Eye (tissue), 1 donor: ENCODE measurements at regions not wholly inside any gene's neighbourhood (a gene's known extent, or its start where the extent isn't known, plus 50 kb on each side); places are given as distances from the start of the nearest gene placed in this dataset.

Experiments
- DNase-seq: peaks from one replicate; pipeline ENCODE4 v3.0.0-alpha.2; 2015

DNA sequence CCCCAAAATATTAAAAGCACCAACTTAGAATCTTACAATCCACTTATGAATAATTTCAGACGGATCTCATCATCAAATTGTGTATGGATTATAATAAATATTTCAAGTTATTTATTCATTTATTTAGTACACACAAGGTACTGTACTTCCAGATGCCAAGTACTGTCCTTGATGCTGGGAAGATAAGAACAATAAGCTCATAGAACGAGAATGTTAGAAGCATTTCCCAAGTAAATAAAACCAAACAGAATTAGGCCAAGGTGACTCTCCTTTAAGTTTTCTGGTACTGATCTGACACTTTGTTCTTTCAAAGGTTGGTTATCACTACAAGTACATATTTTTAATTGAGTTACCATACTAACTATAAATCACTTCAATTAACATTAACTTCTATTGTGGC lies 416.1 kb upstream of the ETAA1 start:
- DNase-seq, result no peak

DNA sequence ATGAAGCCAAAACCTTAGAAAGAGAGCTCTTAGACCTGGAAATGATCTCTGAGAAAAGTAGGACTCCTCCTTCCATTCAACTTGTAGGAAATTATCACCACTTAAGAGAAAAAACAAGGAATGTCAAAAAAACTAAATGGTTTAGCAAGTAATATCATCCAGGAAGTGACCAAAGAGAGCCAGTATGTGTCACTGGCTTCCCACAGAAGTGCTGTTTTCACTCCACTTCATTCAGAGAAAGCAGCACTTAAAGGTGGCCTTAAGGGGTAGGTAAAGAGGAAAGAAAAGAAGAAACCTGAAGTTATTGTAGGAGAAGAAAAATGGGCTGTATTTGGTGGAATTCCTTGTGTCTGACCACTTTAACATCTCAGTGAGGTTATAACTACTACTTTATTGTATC lies 414.4 kb upstream of the ETAA1 start:
- no peak for DNase-seq

DNA sequence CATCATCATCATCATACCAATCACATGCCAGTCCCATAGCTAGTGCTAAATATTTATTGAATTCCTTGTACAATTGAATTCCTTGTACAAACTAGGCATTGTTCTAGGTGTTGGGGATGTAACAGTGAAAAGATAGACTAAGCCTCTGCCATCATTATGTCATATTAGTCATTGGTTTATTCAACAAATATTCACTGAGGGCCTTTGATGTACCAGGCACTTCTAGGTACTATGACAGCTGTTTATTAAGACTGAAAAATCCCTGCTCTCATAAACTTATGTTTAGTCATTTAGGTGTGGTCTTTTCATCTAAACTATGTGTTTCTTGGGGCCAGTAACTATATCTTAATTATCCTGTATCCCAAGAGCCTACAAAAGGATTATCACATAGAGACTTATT lies 412.3 kb upstream of the ETAA1 start:
- no peak for DNase-seq

DNA sequence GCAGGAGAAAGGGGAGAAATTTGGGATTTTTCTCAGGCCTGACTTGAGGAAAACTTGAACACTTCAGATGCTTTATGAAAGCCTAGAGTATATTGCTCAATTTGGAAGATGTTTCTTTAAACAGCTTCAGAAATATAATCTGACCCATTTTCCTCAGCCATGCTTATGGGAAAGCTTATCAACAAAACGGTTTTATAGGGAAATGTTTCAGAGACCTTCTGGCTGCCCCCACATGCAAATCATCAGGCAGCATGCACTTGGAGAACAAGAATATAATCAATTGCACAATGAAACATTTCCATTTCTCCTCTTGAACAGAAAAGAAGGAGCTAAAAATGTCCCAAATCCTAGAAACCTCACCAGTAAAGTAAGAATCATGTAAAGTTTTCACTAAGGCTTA lies 411.2 kb upstream of the ETAA1 start:
- DNase-seq, result no peak

DNA sequence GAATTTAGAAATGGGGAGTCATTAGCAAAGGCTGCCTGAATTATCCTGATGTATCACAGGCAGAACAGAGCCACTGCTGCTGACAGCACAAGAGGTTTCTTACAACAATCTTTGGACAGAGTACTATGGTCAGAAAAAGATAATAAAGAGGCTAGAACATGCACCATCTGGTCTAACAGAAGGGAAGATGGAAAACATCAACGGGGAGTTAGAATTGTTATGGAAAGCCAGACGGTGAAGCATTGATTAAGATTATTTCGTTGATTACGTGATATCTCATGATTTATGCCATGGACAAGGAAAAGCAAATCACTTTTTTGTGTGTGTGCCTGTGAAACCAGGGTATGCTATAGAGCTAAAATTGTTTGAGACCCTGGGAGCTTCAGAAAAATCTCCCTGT lies 409.4 kb upstream of the ETAA1 start:
- no peak for DNase-seq

DNA sequence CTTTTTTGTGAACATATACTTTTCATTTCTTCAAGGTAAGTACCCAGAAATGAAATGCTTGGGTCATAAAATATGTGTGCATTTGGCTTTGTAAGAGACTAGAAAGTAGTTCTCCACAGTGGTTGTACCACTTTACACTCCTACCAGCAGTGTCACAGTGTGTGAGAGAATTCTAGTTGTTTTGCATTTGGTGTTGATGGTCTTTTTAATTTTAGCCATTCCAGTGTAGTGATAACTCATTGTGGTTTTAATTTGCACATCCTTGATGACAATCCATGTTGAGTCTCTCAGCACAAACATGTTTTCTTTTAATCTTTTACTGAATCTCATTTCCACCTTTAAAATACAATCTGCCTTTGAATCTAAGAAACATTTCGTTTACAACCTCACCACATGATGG lies 402.5 kb upstream of the ETAA1 start:
- DNase-seq, result no peak

DNA sequence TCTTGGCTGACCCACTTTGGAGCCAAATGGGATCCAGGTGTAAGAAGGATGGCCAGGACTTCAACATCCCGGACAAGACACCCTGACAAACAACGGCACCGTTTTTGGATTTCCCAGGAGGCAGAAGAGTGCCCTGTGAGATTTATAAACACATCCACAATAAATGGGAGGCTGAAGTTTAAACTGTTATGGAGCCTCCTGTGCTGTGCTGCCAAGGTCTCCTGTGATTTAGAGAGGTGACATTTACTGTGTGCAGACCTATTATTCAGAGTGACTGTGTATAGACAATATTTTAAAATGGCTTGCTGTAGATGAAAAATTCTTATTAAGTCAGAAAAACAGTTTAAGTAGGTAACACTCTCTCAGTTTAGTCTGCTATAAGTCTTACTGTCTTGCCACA lies 401.5 kb upstream of the ETAA1 start:
- DNase-seq, result no peak

DNA sequence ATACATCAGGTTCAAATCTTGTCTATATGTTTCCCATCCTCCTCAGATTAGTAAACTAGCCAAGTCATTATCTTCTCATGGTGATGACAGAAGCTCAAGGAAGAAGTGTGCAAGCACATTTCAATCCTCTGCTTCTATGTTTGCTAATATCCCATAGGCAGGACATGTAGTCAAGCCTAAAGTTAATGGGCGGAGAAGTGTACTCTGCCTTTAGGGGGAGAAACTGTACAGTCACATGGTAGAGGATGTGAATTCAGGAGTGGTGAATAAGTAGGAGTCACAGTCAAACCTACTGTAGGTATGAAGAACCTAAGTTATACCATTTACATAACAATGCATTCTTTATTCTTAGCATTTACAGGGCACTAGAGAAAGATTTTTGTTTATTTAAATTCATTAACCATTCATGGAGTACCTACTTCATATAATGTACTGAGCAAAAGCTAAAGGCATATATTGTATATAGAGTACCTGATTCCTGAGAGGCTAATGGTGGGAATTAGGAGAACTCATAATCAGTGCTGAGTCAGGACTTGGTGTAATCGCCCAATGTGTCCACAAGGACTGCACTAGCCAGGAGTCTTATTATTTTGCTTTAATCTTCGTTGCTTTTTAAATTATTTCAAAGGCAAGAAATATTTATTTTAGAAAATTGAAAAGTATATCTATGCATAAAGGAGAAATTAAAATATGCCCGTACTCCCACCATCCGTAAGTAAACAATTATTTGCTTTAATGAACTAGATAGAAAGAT lies 394.3 kb upstream of the ETAA1 start:
- no peak for DNase-seq

DNA sequence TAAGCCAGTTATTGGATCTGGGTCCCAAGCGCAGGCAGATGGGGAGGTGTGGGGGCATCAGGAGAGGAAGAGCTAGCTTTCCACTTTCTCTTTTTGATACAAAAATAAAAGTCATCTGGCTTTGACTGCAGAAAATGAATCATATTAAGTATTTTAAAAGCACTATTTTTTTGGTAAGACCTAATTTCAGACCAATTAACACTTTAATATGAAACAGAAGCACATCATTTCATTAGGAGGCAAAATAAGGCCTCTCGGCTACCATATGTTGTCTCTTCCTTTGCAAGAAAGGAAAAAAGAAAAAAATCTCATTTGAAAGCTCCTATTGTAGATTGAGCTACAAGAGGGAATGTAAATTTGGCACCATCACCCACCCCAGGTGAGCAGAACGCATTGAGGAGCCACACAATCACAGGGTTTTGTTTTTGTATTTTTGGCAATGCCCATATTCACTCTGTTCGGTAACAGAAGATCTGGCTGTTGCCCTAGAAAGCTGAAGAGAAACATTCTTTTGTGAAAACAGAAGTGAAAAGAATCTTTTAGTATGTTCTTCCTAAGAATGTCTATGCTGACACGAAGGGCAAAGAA lies 390.7 kb upstream of the ETAA1 start:
- DNase-seq, result no peak

DNA sequence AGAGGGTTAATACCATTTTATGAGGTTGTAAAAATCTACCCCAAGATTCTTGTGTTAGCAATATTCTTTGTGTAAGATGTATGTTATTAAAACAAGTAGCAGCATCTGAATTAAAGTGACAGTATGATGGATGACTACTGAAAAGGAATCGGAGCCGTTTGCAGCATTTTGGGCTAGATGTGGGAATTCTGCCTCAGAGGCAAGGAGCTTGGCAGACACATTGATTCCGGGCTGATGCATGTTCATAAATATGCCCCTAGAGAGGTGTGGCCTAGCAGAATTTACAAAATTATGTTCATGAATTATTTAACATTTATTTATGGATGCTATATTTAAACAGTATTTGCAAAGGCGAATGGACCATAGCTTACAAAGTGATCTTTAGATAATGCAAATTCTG lies 389.0 kb upstream of the ETAA1 start:
- DNase-seq, result peak; percentile 11

DNA sequence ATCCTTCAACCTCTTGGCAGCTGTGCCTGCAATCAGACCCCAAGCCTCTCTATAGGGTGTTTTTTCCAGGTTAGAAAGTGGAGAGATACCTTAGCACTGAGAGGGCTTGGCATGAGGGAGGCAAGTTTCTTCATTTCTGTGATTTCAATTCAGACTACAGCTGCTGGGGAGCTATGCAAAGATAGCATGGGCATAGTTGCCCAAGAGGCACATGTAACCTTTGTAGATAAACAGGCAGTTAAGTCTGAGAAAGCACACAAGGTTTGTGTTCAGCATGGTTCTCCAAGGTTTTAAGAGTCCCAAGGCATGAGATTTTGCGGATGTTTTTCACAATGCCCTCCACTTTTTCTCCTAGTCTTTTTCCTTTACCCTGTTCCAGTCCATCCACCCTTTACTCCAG lies 385.0 kb upstream of the ETAA1 start:
- DNase-seq, result no peak

DNA sequence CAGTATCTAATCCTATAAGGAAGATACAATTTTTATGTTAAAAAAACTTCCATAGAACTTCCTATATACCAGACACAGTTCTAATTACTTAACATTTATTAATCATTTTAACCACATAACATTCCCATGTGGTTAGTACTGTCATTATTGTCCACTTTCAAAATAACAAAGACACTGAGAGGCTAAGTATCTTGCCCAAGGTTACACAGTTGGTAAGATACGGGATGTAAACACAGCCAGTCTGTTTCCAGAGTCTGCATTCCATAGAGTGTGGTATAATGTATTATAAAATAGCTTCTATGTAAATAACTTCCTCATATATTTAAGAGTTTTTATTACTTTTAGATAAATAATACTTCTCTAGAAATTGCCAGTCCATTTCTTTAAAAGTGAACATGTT lies 383.3 kb upstream of the ETAA1 start:
- DNase-seq, result no peak

DNA sequence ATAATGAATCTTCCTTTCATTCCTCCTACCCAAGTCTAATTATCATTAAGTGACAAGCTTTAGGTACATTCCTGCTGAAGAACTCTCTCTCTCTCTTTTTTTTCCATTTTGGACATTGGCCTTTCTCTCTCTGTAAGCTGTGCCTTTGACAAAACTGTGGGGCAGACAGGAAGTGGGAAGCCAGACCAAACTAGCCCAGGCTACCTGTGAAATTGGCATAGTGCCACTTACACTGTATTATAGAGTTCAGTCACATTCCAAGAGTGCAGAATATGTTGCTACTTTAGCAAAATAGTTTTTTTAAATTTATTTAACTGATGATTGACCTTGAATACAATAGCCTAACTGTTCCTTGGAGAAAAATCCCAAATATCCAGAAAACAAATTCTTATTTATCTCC lies 381.5 kb upstream of the ETAA1 start:
- DNase-seq, result no peak

DNA sequence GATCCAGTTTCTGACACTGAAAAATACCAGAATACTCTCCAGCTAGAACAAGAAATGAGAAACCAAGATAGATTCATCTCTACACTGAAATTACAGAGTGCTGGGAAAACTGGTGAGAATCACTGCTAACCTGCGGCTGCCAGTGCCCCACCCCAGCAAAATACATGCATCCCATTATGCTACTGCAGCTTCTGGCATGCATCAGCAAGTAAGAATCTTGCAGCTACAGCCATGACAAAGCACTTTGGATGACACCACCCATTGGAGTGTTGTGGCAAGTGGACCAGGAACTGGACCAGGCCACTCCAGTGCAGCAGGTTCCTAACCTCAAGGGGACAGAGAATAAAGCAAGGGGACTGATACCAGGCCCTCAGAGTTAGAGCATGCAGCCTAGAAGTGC lies 378.8 kb upstream of the ETAA1 start:
- no peak for DNase-seq

DNA sequence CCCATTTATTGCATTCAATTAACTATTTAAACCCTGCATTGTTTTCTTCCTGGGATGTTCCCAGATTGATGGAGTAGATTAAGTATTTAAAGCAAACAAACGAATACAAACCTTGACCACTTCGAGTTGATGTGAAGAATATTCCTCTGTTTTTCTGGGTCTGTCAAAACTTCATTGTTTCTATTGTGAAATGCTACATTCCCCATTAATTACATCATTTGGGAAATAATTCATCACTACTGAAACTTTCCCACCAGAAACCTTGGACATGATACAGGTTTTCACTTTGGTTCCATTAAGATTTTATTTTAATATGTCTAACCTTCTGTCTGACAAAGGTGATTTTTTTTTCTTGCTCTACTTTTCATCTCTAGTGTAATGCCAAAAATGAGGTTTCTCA lies 365.1 kb upstream of the ETAA1 start:
- no peak for DNase-seq

DNA sequence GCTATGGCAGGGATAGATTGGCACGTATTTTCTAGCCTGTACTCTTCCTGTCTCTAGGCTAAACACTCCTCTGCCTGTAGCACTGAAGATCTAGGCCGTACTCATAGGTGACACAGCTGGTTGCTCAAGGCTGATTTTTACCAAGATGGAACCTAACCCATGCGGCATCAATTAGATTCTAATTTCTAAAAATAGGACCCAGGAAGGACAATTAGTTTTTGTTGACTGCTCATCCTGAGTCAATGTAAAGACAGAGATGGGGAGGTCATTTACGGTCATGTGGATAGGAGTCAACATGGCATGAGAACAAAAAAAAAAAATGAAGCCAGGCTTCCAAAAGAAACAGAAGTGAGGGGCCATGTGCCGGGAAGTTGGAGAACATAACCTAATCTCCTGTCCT lies 360.7 kb upstream of the ETAA1 start:
- DNase-seq, result no peak

DNA sequence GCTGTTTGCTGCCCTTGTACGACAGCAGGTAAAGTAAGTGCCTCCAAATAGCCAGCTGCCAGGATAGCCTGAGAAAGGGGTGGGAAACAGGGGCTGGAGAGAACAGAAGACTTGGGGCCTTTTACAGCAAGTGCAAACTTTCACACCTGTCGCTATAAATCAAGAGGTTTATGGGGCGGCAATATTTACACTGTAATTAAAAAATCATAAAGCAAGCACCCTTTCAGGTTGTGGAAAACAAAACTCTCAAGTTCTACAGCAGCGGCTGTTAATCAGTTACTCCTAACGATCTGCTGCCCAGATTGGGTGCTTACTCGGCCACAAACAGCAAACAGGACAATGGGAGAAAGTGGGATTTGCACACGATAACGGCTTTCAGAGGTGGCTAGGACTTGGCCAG lies 359.5 kb upstream of the ETAA1 start:
- no peak for DNase-seq

DNA sequence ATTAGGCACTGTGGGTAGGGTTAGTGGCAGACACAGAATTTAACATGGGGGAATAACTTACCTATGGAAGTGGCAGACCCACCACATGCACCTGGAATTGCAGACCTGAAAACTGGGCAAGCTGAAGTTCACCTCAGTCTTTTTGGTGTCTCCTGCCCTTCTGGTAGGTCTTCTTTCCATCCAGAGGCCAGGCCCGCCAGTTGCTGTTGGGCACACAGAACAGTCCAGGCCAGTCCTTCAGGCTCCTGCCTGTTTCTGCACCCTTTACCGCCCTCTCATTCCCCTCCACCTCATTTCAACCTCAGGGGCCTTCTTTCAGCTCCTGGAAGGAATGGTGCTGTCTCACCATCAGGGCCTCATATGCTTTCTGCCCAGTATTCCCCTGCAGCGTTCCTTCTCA lies 358.9 kb upstream of the ETAA1 start:
- no peak for DNase-seq

DNA sequence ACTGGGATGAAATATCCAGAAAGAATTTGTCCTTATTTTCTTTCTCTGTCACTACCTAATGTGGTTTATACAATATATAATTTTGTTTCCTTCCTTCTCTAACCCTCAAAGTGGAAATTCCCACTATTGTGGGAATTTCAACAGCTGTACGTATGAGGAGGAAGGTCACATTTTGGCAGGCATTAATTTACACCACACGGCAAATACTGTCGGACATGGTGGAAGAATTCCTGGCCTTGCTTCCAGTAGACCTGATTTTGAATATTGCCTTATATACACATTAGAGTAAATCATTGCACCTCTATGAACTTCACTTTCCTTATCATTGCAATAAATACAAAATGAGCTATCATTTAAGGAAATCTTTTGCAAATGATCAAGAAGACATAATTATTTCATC lies 358.1 kb upstream of the ETAA1 start:
- no peak for DNase-seq

DNA sequence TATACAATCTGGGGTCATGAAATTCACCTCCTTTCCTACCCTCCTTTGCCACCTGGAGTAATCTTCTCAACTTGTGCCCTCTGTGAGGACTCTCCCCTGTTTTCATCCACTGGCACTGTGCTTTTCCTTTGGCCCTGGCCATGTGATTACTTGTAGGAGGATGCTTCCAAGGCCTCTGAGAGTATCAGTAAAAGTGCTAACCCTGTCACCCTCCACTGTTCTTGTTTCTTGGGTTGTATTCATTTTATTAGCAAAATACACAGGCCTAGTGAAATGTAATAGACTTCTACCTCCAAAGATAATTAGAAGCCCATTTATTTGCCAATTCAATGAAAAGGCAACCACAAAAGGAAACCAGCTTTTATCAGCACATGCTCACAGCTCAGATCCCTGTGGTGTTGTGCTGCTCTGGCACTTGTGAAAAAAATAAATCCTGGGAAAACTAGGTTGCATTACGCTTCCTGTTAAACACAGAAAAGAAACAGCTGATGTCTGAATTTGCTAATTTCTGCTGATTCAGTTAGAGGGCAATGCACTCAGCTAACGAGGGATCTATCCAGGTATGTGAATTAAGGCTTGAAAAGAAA lies 357.5 kb upstream of the ETAA1 start:
- no peak for DNase-seq

DNA sequence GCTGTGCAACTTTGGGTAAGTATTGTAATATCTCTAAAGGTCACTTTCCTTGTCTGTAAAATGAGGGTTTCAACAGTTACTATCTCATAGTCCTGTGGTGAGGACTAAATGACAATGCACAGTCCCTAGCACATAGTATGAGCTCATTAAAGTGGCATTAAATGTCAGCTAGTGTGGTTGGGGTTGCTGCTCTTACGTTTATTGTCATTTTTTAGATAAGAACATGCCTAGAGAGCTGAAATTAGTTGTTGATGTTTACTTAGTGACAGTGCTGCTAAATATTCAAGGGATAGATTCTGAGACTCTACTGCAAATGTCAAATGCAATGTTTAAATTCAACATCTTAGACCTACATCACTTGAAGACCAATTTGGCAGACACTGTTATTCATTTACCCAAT lies 356.1 kb upstream of the ETAA1 start:
- DNase-seq, result no peak

DNA sequence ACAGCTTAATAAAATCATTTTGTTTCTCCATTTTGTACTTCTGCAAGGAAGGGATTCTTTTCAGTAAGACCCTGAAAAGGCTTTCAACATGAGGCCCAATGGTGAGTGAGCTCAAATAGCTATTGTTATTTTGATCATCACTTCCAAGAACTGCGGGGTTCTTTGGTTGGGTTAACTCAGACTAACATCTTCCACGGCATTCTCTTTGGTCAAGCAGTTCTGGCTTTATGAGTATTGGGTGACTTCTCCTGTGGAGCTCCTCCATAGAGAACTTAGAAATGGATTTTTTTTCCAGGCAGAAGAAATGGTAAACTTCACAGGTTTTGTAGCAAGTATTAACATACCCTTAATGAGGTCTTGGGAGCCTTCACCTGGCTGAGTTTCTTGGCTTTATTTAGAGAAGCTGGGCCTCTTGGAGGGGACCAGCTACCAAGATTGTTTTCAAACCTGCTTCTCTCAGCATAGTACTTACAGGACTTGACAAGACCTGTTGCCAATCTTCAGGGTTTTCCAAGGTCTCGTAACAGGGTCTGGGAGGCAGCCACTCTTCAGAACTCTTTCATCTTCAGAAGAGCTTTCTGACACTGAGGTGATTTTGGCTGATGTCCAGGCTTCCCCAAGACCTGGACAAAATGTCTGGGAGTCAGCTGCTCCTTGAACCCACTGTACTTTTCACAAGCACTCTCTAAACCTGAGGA lies 353.2 kb upstream of the ETAA1 start:
- no peak for DNase-seq

DNA sequence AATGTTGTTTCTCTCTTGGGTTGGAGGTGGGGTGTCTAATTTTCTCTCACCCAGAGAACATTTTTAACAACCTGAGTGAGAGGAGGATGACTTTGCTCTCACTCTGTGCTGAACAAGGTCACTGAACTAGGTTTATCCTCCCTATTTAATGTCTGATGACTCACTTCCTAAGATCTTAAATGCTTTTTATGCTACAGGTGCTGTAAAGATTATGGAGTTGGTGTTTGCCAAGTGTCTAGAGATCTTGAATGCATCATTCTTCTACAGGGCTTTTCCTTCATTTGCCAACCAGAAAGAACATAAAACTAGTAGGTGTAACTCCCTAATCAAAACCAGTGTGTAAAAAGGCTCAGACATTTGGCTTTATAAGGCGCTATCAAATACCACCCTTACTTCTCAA lies 350.5 kb upstream of the ETAA1 start:
- no peak for DNase-seq

DNA sequence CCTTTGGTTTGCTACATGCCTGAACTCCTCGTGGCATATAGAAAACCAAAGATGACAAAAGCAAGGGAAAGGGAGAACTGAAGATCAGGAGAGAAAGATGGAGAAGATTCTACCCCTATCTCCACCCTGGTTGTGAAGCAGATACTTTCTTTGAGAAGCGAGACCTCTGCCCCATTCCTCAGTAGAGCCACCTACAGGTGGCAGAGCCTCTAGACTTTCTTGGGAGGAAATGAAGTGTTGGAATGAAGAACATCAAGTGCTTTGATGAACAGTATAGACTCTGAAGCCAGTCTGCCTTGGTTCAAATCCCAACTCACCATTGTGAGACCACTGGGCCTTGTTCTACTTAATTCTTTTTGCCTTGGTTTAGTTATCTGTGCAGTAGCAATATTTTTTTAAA lies 348.8 kb upstream of the ETAA1 start:
- no peak for DNase-seq
